B cell (primary cell): ENCODE measurements at regions not wholly inside any gene's neighbourhood (a gene's known extent, or its start where the extent isn't known, plus 50 kb on each side); places are given as distances from the start of the nearest gene placed in this dataset.
A peak's percentile ranks its signal among the peaks of the same experiment; 100 is the strongest.

Source experiments
- ATAC-seq: fragments of 200-7000 bp; cut with Tn5 transposase; one replicate; pipeline ENCODE4 v1.10.0; 2021; ENCODE audit warnings: low read depth, mild to moderate bottlenecking, moderate number of reproducible peaks, moderate library complexity
- CTCF ChIA-PET: fragments of 350-600 bp; sonication (Branson Sonifier 250); formaldehyde crosslinking; loops from one replicate; lab custom pipeline; 2021; ENCODE audit warnings: antibody characterized with exemption, inconsistent platforms; lab: Charles Lee
- POLR2A ChIA-PET: fragments of 350-600 bp; sonication (Branson Sonifier 250); formaldehyde crosslinking; loops from one replicate; lab custom pipeline; 2021; ENCODE audit warnings: antibody characterized with exemption; lab: Charles Lee
- DNase-seq: peaks from one replicate; pipeline ENCODE4 v3.0.0; 2013
- H2AFZ ChIP-seq: 2 replicates; pipeline ENCODE4 v1.6.1; 2012; ENCODE audit warnings: mild to moderate bottlenecking, low read depth, low read length; ENCODE audit not compliant: insufficient read depth, poor library complexity, severe bottlenecking
- H3K27ac ChIP-seq, 2 donors: 1 replicate in 1 of 2; 2 replicates in 1 of 2; pipeline ENCODE4 v1.5.1; 2012 to 2013; ENCODE audit warnings: low read length in 2 of 2, mild to moderate bottlenecking in 2 of 2, moderate library complexity in 1 of 2
- H3K27me3 ChIP-seq, 4 experiments: fragments of 200-600 bp in 1 of 4; sonication (generic) in 1 of 4; replicated peaks in 1 of 4; 1 replicate in 2 of 4; 2 replicates in 2 of 4; pipeline versions ENCODE4 v1.6.1 to v1.7.0; 2013 to 2016; ENCODE audit warnings: low read length in 3 of 4, mild to moderate bottlenecking in 2 of 4, mixed read lengths in 1 of 4, moderate library complexity in 1 of 4; ENCODE audit not compliant: insufficient read depth in 4 of 4, control insufficient read depth in 3 of 4; ENCODE audit errors: control extremely low read depth in 1 of 4
- H3K36me3 ChIP-seq, 2 experiments: replicated peaks in 1 of 2; 1 replicate in 1 of 2; 2 replicates in 1 of 2; pipeline versions ENCODE4 v1.6.1 to v1.7.1; 2013; ENCODE audit warnings: low read length in 1 of 2; ENCODE audit not compliant: insufficient read depth in 2 of 2, control insufficient read depth in 1 of 2; ENCODE audit errors: control extremely low read depth in 1 of 2, extremely low read depth in 1 of 2
- H3K4me1 ChIP-seq, 2 donors: fragments of 200-600 bp in 1 of 2; sonication (generic) in 1 of 2; 1 replicate in 1 of 2; 2 replicates in 1 of 2; pipeline versions ENCODE4 v1.5.1 to v1.6.1; 2013 to 2017; ENCODE audit warnings: low read length in 2 of 2; ENCODE audit not compliant: control insufficient read depth in 2 of 2, insufficient read depth in 2 of 2
- H3K4me2 ChIP-seq: replicated peaks from 2 replicates; pipeline ENCODE3; 2012; ENCODE audit warnings: mild to moderate bottlenecking, low read depth, low read length; ENCODE audit not compliant: poor library complexity, severe bottlenecking
- H3K4me3 ChIP-seq, 5 experiments: fragments of 200-600 bp in 1 of 5; sonication (generic) in 1 of 5; 1 replicate in 3 of 5; 2 replicates in 2 of 5; pipeline versions ENCODE4 v1.5.1 to v1.7.0; 2011 to 2016; ENCODE audit warnings: low read length in 4 of 5, mild to moderate bottlenecking in 4 of 5, low read depth in 2 of 5, control low read depth in 1 of 5, moderate library complexity in 1 of 5; ENCODE audit not compliant: insufficient read depth in 1 of 5; ENCODE audit errors: control extremely low read depth in 1 of 5, extremely low read depth in 1 of 5
- H3K79me2 ChIP-seq: fragments of 200-600 bp; sonication (generic); one replicate; pipeline ENCODE4 v1.6.0; 2016; ENCODE audit warnings: low read length; ENCODE audit not compliant: control insufficient read depth, insufficient read depth
- H3K9ac ChIP-seq: fragments of 200-600 bp; sonication (generic); 2 replicates; pipeline ENCODE4 v1.6.1; 2017; ENCODE audit warnings: mild to moderate bottlenecking, low read length, moderate library complexity
- H3K9me3 ChIP-seq, 3 donors: one replicate each; pipeline versions ENCODE4 v1.6.1 to v1.7.1; 2013; ENCODE audit warnings: low read length in 2 of 3; ENCODE audit not compliant: control insufficient read depth in 2 of 3, insufficient read depth in 1 of 3; ENCODE audit errors: control extremely low read depth in 1 of 3
- H4K20me1 ChIP-seq: 2 replicates; pipeline ENCODE4 v1.6.0; 2012; ENCODE audit warnings: mild to moderate bottlenecking, low read length; ENCODE audit not compliant: insufficient read depth, control insufficient read depth, poor library complexity, severe bottlenecking
- H3K27ac Mint-ChIP-seq: one replicate; pipeline ENCODE4 v1.8.0; 2021; ENCODE audit warnings: mixed read lengths
- H3K27me3 Mint-ChIP-seq: one replicate; pipeline ENCODE4 v1.8.0; 2021; ENCODE audit warnings: mixed read lengths
- H3K4me1 Mint-ChIP-seq: one replicate; pipeline ENCODE4 v1.8.0; 2021; ENCODE audit warnings: mixed read lengths
- H3K4me3 Mint-ChIP-seq: one replicate; pipeline ENCODE4 v1.8.0; 2021; ENCODE audit warnings: mixed read lengths
- H3K9me3 Mint-ChIP-seq: one replicate; pipeline ENCODE4 v1.8.0; 2022; ENCODE audit warnings: mixed read lengths; ENCODE audit not compliant: insufficient read depth
- EZH2 ChIP-seq: IDR thresholded peaks from 2 replicates; pipeline ENCODE4 v1.6.1; 2012; ENCODE audit warnings: borderline replicate concordance, low read depth, mild to moderate bottlenecking, moderate library complexity, low read length; ENCODE audit not compliant: insufficient read depth, poor library complexity, severe bottlenecking
- WGBS: methylation state at CpG from one replicate; pipeline ENCODE4 v1.1.5; 2013; ENCODE audit warnings: missing lambda C conversion rate; ENCODE audit not compliant: insufficient coverage; 5-methylcytosine and 5-hydroxymethylcytosine counted together
- intact Hi-C: fragments of 100-400 bp; cut with micrococcal nuclease; formaldehyde crosslinking; loops from one replicate; pipeline ENCODE4 v1.10.0; 2022
- TF ChIP-seq, protein P1 (sequence below): fragments of 200-600 bp; IDR thresholded peaks from one replicate; pipeline ENCODE4 v1.8.0; 2022; ENCODE audit warnings: antibody characterized with exemption, mild to moderate bottlenecking

DNA sequence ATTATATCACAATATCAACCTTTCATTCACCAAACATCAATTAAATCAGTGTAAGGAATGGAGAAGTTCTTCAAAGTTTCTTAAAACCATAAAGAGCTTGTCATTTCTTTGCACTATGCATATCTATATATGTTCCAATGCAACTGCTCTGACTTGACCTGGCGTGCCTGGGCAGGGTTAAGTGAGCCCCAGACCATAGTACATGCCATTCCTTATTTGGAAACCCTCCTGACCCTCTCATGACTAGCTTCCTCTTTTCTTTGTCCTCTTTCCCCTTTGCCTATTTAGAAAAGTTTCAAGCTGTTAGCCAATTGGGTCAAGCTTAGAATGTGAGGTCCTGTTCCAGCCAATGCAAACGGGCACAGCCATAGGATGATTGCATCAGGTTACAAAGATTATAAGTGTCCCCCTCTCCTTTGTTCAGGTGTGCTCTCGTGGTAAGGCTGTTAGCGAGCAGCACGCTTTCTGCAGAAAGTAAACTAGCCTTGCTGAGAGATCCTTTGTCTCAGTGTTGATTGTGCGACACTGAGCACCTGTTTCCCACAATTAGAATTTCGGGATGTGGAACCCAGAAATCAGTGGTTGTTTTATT is 78.2 kb upstream of the UXS1 start:
- H3K4me1 ChIP-seq = peaks cover 5 to 14% of the 10 kb centered on the region in 2 donors
- ChIA-PET CTCF (no interaction called here), POLR2A (no interaction called here)
- H3K9me3 ChIP-seq = peaks cover 0 to 3% (median 0%) of the 10 kb centered on the region in 3 donors
- H3K4me3 ChIP-seq = no peak overlapping the region
- DNase-seq = no peak
- no peak overlapping the region for H3K27ac ChIP-seq
- WGBS = 77% methylated on average over 4 of the region's 7 CpGs
- no peak overlapping the region for H2AFZ ChIP-seq
- TF ChIP-seq, protein P1, sequence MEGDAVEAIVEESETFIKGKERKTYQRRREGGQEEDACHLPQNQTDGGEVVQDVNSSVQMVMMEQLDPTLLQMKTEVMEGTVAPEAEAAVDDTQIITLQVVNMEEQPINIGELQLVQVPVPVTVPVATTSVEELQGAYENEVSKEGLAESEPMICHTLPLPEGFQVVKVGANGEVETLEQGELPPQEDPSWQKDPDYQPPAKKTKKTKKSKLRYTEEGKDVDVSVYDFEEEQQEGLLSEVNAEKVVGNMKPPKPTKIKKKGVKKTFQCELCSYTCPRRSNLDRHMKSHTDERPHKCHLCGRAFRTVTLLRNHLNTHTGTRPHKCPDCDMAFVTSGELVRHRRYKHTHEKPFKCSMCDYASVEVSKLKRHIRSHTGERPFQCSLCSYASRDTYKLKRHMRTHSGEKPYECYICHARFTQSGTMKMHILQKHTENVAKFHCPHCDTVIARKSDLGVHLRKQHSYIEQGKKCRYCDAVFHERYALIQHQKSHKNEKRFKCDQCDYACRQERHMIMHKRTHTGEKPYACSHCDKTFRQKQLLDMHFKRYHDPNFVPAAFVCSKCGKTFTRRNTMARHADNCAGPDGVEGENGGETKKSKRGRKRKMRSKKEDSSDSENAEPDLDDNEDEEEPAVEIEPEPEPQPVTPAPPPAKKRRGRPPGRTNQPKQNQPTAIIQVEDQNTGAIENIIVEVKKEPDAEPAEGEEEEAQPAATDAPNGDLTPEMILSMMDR = no peak
- TF ChIP-seq EZH2 = no peak
- Mint-ChIP-seq H3K9me3 (no peaks in the 10 kb centered on the region), H3K27ac (no peak overlapping the region), H3K4me3 (no peak overlapping the region), H3K4me1 (peaks cover 14% of the 10 kb centered on the region), H3K27me3 (peaks cover 10% of the 10 kb centered on the region)
- ATAC-seq = no peak
- H3K79me2 ChIP-seq = no peaks in the 10 kb centered on the region
- no peaks in the 10 kb centered on the region for H3K36me3 ChIP-seq
- H4K20me1 ChIP-seq = no peaks in the 10 kb centered on the region
- no peak overlapping the region for H3K4me2 ChIP-seq
- H3K27me3 ChIP-seq = peaks cover 0 to 2% (median 0%) of the 10 kb centered on the region in 4 experiments
- intact Hi-C loops = loop anchor here (5.0 kb wide), 1 partner anchor 80 kb away; the partner anchor contains the start of gene UXS1
- H3K9ac ChIP-seq = no peak overlapping the region

DNA sequence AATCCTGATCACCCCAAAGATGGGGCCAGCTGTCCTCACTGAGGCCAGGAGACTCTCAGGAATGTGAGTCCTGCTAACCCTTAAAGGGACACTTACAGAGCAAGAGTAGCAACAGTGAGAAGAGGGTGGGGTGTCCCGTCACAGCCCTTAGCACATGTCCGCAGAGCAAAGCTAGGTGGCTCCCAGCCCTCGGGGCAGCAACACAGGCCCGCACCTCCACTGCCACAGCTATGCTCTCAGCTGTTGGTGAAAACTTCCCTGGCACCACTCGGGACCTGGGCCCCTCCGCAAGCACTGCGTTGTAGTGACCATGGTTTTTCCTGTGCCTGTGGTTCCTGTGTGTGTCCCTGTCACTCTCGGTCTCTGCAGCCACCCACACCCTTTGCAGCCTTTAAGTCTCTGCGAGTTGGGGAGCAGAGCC is 76.4 kb upstream of the UXS1 start:
- ATAC-seq (no peak), DNase-seq (no peak)
- H3K36me3 ChIP-seq = no peaks in the 10 kb centered on the region
- H3K4me1 ChIP-seq = peaks cover 5 to 14% of the 10 kb centered on the region in 2 donors
- intact Hi-C loops = loop anchor here (5.0 kb wide), 1 partner anchor 78 kb away; the partner anchor contains the start of gene UXS1
- peak overlapping the region; percentile 11 to 59 (median 43) for H3K4me3 ChIP-seq
- CTCF ChIA-PET = interaction anchor here (0.9 kb wide), 1 partner anchor 166 kb away, joined by 3 read pairs; no protein-coding TSS in a partner anchor
- H3K4me1 Mint-ChIP-seq = peaks cover 14% of the 10 kb centered on the region
- no peak overlapping the region for H3K27ac ChIP-seq
- no peaks in the 10 kb centered on the region for H3K79me2 ChIP-seq
- H4K20me1 ChIP-seq = no peaks in the 10 kb centered on the region
- POLR2A ChIA-PET = no interaction called here
- WGBS = 85% methylated on average over 7 of the region's 9 CpGs
- peak overlapping the region; percentile 92 for H3K4me3 Mint-ChIP-seq
- H3K9me3 Mint-ChIP-seq = no peaks in the 10 kb centered on the region
- TF ChIP-seq, protein P1 = no peak
- no peak for TF ChIP-seq EZH2
- H3K9ac ChIP-seq = peak overlapping the region; percentile 60
- peaks cover 10% of the 10 kb centered on the region for H3K27me3 Mint-ChIP-seq
- H2AFZ ChIP-seq = peak overlapping the region; percentile 84
- H3K4me2 ChIP-seq = peak overlapping the region; percentile 80
- peaks cover 0 to 3% (median 0%) of the 10 kb centered on the region in 3 donors for H3K9me3 ChIP-seq
- no peak overlapping the region for H3K27ac Mint-ChIP-seq
- peaks cover 0 to 2% (median 0%) of the 10 kb centered on the region in 4 experiments for H3K27me3 ChIP-seq
